Hematopoietic multipotent progenitor cell treated with erythropoietin and hydrocortisone succinate and interleukin-3 and kit ligand, for 15 days (in vitro differentiated cells): ENCODE measurements at regions not wholly inside any gene's neighbourhood (a gene's known extent, or its start where the extent isn't known, plus 50 kb on each side); places are given as distances from the start of the nearest gene placed in this dataset.
"Not testable (repeated sequence)": the region's sequence is repeated elsewhere in the genome, so short reads cannot be mapped to it uniquely, and the experiment has no call there.

Experiments used
- DNase-seq: peaks from one replicate; pipeline ENCODE4 v3.0.0-alpha.2; 2015; ENCODE audit warnings: low spot score

DNA sequence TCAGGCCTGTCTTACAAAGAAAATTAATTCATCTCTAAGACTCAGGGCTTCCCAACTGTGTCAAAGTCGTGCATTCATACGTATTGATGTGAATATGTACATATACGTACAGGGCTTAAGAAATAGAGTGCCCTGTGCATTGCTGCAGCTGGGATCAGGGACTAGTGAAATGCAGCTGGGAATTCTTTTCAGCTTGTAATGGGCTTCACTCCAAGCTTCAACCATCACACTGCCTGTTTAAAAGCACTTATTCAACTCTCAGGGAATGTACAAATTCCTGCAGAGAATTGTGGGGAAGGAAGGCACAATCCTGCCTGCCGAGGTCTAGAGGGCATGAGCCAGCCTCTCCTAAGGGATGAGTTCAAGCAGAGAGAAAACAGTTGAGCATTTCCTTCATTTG lies 59.6 kb upstream of the MAN2A1 start:
- no peak for DNase-seq

DNA sequence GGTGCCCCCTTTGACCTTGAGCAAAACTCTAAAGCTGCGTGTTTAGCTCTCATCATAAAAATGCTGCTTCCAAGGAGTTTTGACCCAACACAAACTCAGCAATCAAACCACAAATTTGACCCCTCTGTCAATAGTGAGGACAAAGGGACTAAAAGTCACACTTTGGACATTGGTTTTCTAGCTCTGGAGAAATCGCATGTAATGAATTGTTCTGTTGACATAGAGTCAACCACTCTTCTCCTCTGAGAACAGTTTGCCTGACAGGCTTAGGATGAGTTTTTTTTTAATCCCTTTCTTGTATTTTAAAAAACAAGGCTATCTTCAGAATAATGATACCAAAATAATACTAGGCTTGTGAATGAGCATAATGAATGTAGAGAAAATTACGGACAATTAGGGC lies 61.1 kb upstream of the MAN2A1 start:
- no peak for DNase-seq

DNA sequence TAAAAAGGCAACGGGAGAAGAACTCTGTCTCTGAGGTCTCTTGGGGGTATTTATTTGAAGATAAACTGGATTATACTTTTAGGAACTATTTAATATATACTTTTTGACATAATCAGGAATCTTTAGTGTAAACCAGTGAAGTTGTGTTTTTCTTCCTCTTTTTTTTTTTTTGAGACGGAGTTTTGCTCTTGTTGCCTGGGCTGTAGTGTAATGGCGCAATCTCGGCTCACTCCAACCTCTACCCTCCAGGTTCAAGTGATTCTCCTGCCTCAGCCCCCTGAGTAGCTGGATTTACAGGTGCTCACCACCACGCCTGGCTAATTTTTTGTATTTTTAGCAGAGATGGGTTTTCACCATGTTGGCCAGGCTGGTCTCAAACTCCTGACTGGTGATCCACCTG lies 68.5 kb upstream of the MAN2A1 start:
- DNase-seq: not testable (repeated sequence)

DNA sequence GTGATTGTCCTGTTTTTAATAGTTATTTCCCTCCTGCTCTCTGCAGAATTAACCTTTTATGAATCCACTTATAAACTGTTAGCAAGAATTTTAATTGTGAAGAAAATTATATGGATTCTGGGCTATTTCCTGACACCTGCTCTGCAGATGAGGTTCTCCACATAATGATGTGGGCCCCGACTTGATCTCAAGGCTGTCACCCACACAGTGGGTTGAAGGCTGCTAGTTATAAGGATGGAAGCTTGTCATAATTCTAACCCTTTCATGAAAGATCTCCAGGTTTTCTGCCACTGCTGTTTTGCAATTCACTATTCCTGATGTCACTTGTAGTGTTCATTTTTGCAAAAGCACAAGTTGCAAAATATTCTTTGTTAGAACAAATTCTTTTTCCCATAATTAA lies 69.1 kb upstream of the MAN2A1 start:
- no peak for DNase-seq

DNA sequence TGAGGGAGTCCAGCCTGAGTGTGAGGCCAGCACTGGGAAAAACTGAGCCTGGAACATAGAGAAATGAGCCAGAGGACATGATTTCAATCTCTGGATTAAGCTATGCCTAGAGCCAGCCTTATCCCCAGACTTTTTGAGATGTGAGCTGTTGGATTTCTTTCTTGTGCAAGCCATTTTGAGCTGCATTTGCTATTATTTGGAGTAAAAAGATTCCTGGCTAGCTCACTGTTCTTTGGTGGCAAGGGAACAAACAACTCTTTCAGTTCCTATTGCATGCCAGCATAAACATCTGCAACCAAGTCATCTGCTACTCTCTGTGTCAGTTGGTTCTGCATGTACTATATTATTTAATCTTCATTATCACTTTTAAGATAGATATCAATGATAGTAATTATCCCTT lies 70.1 kb upstream of the MAN2A1 start:
- DNase-seq: no peak

DNA sequence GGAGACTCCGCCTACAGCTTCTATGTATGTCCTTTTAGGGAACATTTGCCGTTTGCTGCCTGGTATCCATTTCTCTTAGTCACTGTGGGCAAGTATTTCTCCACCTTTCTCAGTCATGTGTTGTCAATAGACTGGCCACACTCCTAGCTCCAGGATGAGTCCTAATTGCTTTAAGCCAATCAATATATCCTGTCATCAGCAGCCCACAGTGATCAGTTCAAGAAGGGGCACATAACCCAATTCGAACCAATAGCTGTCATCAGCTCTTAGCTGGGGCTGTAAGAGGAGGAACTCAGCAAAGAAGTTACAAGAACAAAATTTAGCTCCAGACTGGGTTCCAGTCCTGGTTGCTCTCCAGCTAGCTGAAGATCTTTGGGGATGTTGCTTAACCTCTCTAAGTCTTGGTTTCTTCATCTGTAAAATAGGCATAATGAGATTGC lies 70.7 kb upstream of the MAN2A1 start:
- no peak for DNase-seq

DNA sequence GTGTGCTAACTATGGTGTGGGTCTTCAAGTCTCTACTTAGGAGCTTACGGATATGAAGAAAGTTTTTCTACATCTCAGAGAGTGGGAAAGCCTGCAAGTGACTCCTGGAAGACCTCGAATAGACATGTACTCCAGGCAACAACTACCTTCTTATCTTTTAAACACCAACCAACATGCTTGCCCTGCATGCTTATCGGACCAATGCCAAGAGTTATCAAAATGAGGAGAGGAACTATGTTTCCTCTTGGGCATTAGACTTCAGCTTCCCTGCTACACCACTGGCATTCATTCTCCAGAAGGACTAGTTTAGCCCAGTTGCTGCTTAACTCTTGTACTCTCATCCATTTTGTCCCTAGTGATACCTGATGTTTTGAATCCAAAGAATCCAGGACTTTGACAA lies 74.7 kb upstream of the MAN2A1 start:
- no peak for DNase-seq

DNA sequence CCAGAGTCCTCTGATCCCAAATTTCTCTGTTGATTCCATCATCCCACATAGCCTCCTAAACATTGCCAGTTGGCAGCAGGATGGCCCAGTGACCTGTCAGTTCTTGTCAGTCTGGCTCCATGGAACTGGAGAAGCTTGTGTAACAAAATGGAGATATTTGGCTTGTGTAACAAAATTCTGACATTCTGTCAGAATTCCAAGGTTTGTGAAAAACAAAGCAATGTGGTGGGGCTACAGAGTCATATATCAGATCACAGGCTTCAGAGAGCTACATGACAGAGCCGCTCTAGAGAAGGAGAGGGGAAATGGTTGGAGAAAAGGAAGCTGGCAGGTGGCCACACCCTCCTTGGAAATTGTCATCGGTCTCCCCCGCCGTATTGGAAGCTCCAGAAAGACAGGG lies 75.4 kb upstream of the MAN2A1 start:
- DNase-seq: no peak

DNA sequence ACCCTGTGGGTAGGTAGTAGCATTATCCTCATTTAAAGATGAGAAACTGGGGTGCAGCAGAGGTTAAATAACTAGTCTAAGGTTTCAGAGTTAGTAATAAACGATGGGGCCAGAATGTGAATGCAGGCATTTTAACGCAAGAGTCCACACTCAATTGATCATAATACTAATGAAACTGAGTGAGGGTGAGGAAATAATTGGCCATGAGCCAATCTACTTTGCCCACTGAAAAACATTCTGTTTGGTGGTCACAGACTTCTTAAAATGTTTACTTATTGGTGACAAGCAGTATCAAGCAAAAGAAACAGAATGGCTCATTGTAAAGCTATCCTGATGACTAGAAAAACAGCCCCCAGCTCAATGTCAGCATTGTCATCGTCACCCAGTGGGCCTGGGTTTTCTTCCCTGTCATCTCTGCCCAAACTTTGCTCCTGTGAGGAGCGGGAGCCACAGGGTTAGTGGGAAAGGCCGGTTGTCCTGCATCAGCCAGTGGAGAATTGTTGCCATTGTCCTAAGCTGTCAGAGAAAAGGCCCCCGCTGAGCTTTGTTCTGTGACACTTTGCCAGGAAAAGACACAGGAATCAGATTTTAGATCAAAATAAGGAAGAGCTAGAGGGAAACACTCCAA lies 77.3 kb upstream of the MAN2A1 start:
- DNase-seq: no peak

DNA sequence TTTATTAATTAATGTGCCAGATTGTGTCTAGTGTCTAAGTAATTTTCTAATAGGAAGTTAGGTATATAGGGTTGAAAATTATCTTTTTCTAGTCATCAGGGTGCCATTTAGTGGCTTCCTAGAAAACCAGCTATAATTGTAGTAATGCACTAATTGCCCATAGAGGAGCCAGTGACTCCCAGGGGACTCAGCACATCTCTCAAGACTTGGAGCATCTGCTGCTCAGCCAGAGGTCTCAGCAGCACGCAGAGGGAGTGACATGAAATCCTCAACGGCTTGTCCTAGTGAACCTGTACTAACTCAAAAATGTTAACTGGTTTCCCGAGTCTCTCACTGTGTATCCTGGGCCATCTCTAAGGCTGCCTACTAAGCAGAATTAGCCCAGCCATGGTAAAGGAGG lies 78.2 kb upstream of the MAN2A1 start:
- DNase-seq: no peak

DNA sequence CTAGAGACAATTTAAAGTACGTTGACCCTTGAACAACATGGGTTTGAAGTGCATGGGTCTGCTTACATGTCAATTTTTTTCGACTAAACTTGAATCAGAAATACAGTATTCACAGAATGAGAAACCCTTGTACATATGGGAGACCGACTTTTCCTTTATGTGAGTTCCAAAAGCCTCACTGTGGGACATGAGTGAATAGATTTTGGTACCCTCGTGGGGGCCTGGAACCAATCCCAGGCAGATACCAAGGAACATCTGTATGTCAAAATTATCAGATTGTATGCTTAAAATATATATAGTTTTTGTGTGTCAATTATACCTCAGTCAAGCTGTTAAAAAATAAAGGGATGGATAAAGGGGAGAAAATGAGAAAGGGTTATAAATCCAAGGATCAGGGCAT lies 78.7 kb upstream of the MAN2A1 start:
- DNase-seq: no peak

DNA sequence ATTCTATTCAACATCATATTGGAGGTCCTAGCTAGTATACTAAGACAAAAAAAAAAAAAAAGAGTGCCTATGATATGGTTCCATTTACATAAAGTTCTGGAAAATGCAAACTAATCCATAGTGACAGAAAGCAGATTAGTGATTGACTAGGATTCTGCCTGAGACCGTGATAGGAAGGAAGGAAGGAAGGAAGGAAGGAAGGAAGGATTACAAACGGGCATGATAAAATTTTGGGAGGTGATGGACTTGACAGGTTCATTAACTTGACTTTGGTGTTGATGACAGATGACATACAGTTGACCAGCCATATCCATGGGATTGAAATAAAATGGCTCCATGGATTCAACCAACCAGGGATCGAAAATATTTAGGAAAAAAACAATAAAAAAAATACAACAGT lies 79.1 kb upstream of the MAN2A1 start:
- no peak for DNase-seq

DNA sequence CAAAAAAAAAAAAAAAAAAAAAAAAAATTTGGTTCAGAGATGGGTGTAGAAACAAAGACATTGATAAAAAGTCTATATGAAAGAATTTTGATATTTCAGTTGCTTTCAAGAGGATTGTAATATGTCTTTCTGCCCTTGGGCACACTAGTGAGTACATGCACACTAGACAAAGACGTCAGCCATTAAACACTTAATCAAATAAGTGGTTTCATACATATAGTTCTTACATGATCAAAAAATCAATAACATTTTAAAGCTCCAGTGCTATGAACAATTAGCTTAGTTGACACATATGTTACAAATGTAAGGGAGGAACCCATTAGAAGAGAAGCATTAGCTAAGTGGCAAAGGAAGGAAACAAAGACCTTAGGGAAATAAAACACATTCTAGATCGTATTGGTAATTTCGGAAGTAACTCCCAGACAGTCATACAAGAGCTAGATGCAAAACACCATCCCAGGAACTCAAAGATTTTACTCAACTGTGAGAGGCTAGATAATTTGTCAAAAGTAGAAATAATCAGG lies 84.5 kb upstream of the MAN2A1 start:
- DNase-seq: no peak

DNA sequence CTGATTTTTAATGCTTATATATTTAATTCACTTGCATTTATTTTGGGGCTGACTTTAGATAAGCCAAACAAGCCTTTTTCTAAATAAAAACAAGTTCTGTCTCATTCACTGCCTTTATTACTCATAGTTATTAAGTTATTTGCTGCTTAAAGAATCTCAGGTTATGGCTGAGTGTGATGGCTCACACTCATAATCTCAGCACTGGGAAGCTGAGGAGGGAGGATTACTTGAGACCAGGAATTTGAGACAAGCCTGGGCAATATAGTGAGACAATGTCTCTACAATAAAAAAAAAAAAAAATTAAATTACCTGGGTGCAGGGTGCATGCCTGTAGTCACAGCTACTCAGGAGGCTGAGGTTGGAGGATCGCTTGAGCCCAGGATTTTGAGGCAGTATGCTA lies 85.0 kb upstream of the MAN2A1 start:
- no peak for DNase-seq

DNA sequence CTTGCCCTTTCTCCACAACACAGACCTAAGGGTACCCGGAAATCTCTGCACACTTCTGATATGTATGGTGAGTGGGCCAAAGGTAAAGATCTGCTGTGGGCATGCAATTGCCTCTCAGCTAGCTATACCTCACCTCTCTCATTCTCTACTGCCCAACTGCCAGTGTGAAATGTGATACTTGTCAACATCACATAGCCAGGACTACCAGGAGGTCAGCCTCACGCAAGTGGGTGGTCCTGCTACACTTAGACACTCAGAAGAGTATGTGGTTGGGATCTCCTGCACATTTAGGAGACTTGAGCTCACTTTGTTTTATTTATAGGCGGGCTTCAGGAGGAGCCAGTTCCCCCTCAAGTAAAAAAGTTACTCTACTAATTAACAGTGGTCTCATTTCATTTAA lies 88.0 kb upstream of the MAN2A1 start:
- DNase-seq: no peak

DNA sequence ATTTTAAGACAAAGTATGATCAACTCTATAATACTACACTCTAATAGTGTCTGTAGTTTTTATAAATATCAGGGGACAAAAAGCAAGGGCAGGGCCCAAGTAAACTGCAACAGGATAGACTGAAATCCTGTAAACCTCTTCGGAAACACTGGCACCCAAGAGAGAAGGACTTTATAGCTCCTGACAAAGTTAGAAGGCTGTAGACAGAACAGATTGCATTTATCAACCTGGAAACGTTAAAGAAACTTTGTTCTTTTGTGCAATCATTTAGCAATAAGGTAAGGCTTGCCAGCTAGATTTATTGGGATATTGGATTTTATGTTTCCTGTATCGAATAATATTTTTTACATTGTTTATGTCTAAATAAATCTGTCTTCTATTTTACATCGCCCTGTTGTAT lies 91.8 kb upstream of the MAN2A1 start:
- no peak for DNase-seq

DNA sequence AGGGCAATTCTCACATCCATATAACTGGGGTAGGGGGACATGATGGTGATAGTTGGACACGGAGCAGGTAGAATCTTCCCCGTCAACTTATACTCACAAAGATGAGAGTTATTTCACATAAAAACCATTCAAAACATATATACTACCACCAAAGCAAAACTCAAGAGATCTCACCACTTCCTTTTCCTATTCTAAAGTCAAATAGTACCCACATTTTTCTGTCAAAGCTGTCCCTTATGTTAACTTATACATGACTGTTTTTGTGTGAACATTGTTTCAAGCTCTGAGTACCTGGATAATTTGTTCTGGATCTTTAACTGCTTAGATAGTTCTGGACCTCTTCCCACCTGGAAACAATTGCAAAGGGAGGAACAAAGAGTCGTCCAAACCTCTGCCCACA lies 95.5 kb upstream of the MAN2A1 start:
- no peak for DNase-seq

DNA sequence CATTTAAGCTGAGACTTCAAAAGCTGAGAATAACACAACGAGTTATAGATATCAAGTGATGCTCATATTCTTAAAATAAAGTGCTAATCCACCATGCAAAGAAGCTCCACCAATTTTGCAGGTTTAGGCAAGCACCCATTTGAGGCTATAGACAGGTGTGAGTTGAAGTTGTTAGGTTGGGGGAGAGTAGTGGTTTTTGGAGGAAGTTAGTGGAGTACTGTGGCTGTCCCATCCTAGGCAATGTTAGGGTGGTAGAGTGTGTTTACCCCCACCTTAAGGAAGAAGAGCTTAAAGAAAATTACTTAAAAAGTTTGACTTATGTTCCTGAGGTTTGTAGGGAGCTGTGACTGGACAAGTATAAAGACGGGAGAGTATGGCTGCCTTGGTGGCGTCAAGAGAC lies 98.9 kb upstream of the MAN2A1 start:
- DNase-seq: no peak

DNA sequence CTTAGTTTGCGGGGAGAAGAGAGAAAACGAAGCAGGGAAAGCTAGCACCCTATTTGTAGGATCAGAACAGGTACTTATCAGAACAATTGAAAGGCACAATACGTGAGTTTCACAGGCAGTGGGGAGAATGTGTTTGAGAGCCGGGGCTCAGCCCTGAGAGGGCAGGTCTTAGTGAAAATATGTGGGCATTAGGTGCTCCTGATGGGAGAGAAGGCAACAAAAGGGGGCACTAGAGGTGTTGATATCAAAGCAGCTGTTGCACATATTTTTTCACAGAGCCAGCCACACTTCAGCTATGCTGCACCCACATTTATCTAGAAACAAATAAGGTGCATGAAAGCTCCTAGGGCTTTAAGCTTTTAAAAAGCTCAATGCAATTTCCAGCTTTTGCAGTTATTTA lies 99.7 kb upstream of the MAN2A1 start:
- DNase-seq: no peak

DNA sequence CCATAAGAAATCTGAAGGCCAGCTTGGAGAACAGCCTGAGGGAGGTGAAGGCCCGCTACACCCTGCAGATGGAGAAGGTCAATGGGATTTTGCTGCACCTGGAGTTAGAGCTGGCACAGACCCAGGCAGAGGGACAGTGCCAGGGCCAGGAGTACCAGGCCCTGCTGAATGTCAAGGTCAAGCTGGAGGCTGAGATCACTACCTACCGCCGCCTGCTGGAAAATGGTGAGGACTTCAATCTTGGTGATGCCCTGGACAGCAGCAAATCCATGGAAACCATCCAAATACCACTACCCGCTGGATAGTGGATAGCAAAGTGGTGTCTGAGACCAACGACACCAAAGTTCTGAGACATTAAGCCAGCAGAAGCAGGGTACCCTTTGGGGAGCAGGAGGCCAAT lies 100.5 kb upstream of the MAN2A1 start:
- DNase-seq: no peak

DNA sequence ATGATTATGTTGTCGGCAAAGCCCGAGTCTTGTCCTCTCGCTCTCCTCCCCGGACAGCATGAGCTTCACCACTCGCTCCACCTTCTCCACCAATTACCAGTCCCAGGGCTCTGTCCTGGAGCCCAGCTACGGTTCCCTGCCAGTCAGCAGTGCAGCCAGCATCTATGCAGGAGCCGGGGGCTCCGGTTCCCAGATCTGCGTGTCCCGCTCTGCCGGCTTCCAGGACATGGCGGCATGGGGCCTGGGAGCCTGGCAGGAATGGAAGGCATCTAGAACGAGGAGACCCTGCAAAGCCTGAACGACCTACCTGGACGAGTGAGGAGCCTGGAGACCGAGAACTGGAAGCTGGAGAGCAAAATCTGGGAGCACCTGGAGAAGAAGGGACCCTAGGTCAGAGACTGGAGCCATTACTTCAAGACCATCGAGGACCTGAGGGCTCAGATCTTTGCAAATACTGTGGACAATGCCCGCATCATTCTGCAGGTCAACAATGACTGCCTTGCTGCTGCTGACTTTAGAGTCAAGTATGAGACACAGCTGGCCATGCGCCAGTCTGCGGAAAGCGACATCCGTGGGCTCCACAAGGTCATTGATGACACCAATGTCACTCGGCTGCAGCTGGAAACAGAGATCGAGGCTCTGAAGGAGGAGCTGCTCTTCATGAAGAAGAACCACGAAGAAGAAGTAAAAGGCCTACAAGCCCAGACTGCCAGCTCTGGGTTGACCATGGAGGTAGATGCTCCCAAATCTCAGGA lies 101.3 kb upstream of the MAN2A1 start:
- no peak for DNase-seq

DNA sequence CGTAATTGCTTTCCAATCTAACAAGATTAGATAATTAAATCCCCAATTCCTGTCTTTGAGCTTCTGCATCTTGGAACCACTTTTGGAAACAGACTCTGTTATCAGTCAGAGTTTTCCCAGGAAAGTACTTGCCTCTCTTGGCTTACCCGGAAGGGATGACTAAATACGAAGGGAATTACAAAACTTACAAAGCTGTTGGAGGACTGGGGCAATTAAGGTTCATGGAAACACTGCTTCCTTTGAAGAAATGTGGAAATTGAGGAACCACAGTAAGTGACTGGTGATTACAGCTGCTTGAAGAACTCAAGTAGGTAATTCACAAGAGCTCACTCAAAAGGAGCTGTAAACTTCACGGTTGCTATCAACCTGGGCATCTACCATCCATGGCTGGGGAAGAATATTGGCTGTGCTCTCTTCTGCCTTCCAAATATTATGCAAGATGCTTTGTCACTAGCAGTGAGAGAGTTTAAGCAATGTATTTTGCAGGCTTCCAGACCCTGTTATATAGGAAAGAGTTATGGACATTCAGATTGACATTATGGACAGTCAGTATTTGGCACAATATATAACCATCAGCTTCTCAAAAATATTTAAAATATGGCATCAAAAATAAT lies 104.6 kb upstream of the MAN2A1 start:
- no peak for DNase-seq

DNA sequence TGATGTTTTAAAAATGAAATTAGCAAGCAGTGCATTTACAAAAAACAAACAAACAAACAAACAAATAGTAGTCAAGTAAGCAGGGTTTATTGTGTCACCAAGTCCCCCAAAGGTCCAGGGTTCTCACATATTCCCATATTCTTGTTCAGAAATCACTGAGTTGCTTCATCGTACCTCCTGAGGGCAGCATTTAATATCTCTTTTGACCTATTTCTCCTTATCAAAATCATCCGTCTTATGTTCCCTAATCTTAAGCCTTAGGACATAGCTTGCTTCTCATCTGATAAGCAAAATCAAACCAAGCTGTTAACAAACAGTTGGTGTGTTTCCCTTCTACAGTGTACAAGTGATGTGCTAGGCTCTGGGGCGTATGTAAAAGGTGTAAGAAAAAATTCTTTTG lies 109.5 kb upstream of the MAN2A1 start:
- DNase-seq: no peak

DNA sequence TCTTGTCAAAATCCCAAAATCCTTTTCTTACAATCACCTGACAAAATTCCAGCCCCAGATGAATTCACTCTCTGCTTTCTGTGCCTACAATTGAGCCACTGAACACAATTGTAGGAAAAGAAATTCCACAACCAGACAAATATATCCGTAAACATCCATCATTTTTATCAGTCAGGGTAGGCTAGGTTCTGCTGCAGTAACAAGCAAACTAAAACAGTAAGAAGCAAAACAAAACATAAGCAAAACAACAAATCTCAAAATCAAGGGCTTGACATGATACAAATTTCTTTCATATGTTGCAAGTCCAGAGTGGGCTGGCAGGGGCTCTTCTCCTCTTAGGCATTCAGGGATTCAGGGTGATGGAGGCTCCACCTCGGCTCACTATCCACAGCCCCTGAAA lies 114.2 kb upstream of the MAN2A1 start:
- DNase-seq: no peak
